Activated CD8-positive, alpha-beta T cell treated with anti-CD3 and anti-CD28 coated beads for 36 hours (primary cell): ENCODE measurements at regions not wholly inside any gene's neighbourhood (a gene's known extent, or its start where the extent isn't known, plus 50 kb on each side); places are given as distances from the start of the nearest gene placed in this dataset.
A peak's percentile ranks its signal among the peaks of the same experiment; 100 is the strongest.

Experiments
- ATAC-seq: fragments of 200-7000 bp; cut with Tn5 transposase; one replicate; pipeline ENCODE4 v1.10.0; 2021; ENCODE audit warnings: mild to moderate bottlenecking, moderate library complexity
- CTCF ChIA-PET: fragments of 350-600 bp; sonication (Branson Sonifier 250); formaldehyde crosslinking; loops from one replicate; lab custom pipeline; 2021; ENCODE audit warnings: antibody characterized with exemption; lab: Charles Lee
- POLR2A ChIA-PET: fragments of 350-600 bp; sonication (Branson Sonifier 250); formaldehyde crosslinking; loops from one replicate; lab custom pipeline; 2021; ENCODE audit warnings: antibody characterized with exemption; lab: Charles Lee
- DNase-seq: peaks from one replicate; pipeline ENCODE4 v3.0.0-alpha.2; 2020
- H3K27ac Mint-ChIP-seq: one replicate; pipeline ENCODE4 v1.8.0; 2021; ENCODE audit warnings: mild to moderate bottlenecking, mixed read lengths
- H3K27me3 Mint-ChIP-seq: one replicate; pipeline ENCODE4 v1.8.0; 2021; ENCODE audit warnings: mixed read lengths
- H3K36me3 Mint-ChIP-seq: one replicate; pipeline ENCODE4 v1.8.0; 2021; ENCODE audit warnings: low read depth, mixed read lengths
- H3K4me1 Mint-ChIP-seq: one replicate; pipeline ENCODE4 v1.8.0; 2021; ENCODE audit warnings: low read depth, mixed read lengths
- H3K4me3 Mint-ChIP-seq: one replicate; pipeline ENCODE4 v1.8.0; 2021; ENCODE audit warnings: mild to moderate bottlenecking, moderate library complexity, mixed read lengths
- H3K9me3 Mint-ChIP-seq: one replicate; pipeline ENCODE4 v1.8.0; 2021; ENCODE audit warnings: mixed read lengths
- CTCF ChIP-seq: fragments of 200-600 bp; IDR thresholded peaks from one replicate; pipeline ENCODE4 v1.8.0; 2022; ENCODE audit warnings: antibody characterized with exemption, mild to moderate bottlenecking
- intact Hi-C: fragments of 100-400 bp; cut with micrococcal nuclease; formaldehyde crosslinking; loops from one replicate; pipeline ENCODE4 v1.10.0; 2022

- Mint-ChIP-seq H3K4me3 (no peak overlapping the region), H3K36me3 (no peaks in the 10 kb centered on the region), H3K9me3 (no peaks in the 10 kb centered on the region), H3K4me1 (no peaks in the 10 kb centered on the region), H3K27me3 (peaks cover 1% of the 10 kb centered on the region), H3K27ac (no peak overlapping the region)
- peak; percentile 37 for TF ChIP-seq CTCF
- ATAC-seq (no peak), DNase-seq (peak; percentile 7)
- CTCF ChIA-PET, result interaction anchor here (0.6 to 1.4 kb wide), 2 partner anchors 12 to 23 kb away, joined by 3 read pairs; no protein-coding TSS in a partner anchor
- POLR2A ChIA-PET, result no interaction called here
- intact Hi-C loops, result no loop called here
Observed at GRCh38 chr4:83771113-83771705, 235.3 kb downstream of the GPAT3 start.

GRCh38 chr4:83768146-83768545, 232.2 kb downstream of the GPAT3 start:
- no peak overlapping the region for H3K27ac Mint-ChIP-seq
- H3K4me1 Mint-ChIP-seq, result no peaks in the 10 kb centered on the region
- no peak for TF ChIP-seq CTCF
- intact Hi-C loops, result no loop called here
- no peak overlapping the region for H3K4me3 Mint-ChIP-seq
- H3K36me3 Mint-ChIP-seq, result no peaks in the 10 kb centered on the region
- H3K9me3 Mint-ChIP-seq, result no peaks in the 10 kb centered on the region
- ATAC-seq (no peak), DNase-seq (no peak)
- H3K27me3 Mint-ChIP-seq, result peaks cover 1% of the 10 kb centered on the region
- ChIA-PET POLR2A (no interaction called here), CTCF (interaction anchor here (1.4 to 2.1 kb wide), 3 partner anchors 9 to 123 kb away, joined by 3 to 5 read pairs (median 3); no protein-coding TSS in a partner anchor)

GRCh38 chr4:83767067-83767466, 231.2 kb downstream of the GPAT3 start:
- Mint-ChIP-seq H3K9me3 (no peaks in the 10 kb centered on the region), H3K4me3 (no peak overlapping the region), H3K27me3 (peaks cover 1% of the 10 kb centered on the region), H3K4me1 (no peaks in the 10 kb centered on the region), H3K36me3 (no peaks in the 10 kb centered on the region), H3K27ac (no peak overlapping the region)
- intact Hi-C loops, result no loop called here
- CTCF ChIA-PET, result no interaction called here
- no peak for ATAC-seq
- POLR2A ChIA-PET, result no interaction called here
- DNase-seq, result no peak
- TF ChIP-seq CTCF, result no peak

- no peak for DNase-seq
- ChIA-PET POLR2A (no interaction called here), CTCF (interaction anchor here (1.1 kb wide), 1 partner anchor 9 kb away, joined by 3 read pairs; no protein-coding TSS in a partner anchor)
- H3K4me1 Mint-ChIP-seq, result no peaks in the 10 kb centered on the region
- no peaks in the 10 kb centered on the region for H3K36me3 Mint-ChIP-seq
- peaks cover 1% of the 10 kb centered on the region for H3K27me3 Mint-ChIP-seq
- H3K9me3 Mint-ChIP-seq, result no peaks in the 10 kb centered on the region
- ATAC-seq, result no peak
- no peak overlapping the region for H3K4me3 Mint-ChIP-seq
- intact Hi-C loops, result no loop called here
- H3K27ac Mint-ChIP-seq, result no peak overlapping the region
- no peak for TF ChIP-seq CTCF
Observed at GRCh38 chr4:83759611-83760010, 223.7 kb downstream of the GPAT3 start.

- ATAC-seq (no peak), DNase-seq (no peak)
- intact Hi-C loops, result no loop called here
- TF ChIP-seq CTCF, result no peak
- Mint-ChIP-seq H3K4me1 (no peaks in the 10 kb centered on the region), H3K27me3 (peaks cover 1% of the 10 kb centered on the region), H3K27ac (no peak overlapping the region), H3K9me3 (no peaks in the 10 kb centered on the region), H3K4me3 (no peak overlapping the region), H3K36me3 (no peaks in the 10 kb centered on the region)
- ChIA-PET CTCF (interaction anchor here (1.1 kb wide), 1 partner anchor 15 kb away, joined by 3 read pairs; no protein-coding TSS in a partner anchor), POLR2A (interaction anchor here (1.3 kb wide), 1 partner anchor 17 kb away, joined by 3 read pairs; no protein-coding TSS in a partner anchor)
Observed at GRCh38 chr4:83758285-83758684, 222.4 kb downstream of the GPAT3 start.
